K562 (cell line): ENCODE measurements at regions not wholly inside any gene's neighbourhood (a gene's known extent, or its start where the extent isn't known, plus 50 kb on each side); places are given as distances from the start of the nearest gene placed in this dataset.

ENCODE experiments used
- JUND ChIP-seq, 2 experiments: IDR thresholded peaks; 2 replicates in 1 of 2; 3 replicates in 1 of 2; pipeline ENCODE4 v1.6.1; 2011; ENCODE audit warnings: borderline replicate concordance in 2 of 2, low read depth in 2 of 2, low read length in 2 of 2, improper control_type of control experiment in 1 of 2, missing biosample characterization in 1 of 2, missing genetic modification characterization in 1 of 2, missing genetic modification reagents in 1 of 2
- MCM7 ChIP-seq, 2 experiments: fragments of 450-650 bp; IDR thresholded peaks; 2 replicates each; pipeline ENCODE4 v1.6.1; 2016 to 2018
- NR2C1 ChIP-seq, 2 experiments: fragments of 450-650 bp; IDR thresholded peaks; 2 replicates each; pipeline ENCODE4 v1.6.1; 2017; ENCODE audit warnings: mild to moderate bottlenecking in 2 of 2, antibody characterized with exemption in 1 of 2, inconsistent platforms in 1 of 2, missing compliant biosample characterization in 1 of 2, missing genetic modification characterization in 1 of 2
- SNAPC5 ChIP-seq: fragments of 250-450 bp; sonication (Bioruptor Pico); IDR thresholded peaks from 2 replicates; pipeline ENCODE4 v1.8.0; 2021; ENCODE audit warnings: moderate library complexity, mild to moderate bottlenecking, inconsistent platforms
- ZNF146 ChIP-seq: IDR thresholded peaks from one replicate; pipeline ENCODE4 v1.6.1; 2018; ENCODE audit warnings: missing compliant biosample characterization; ENCODE audit not compliant: unreplicated experiment

- TF ChIP-seq ZNF146 (CRISPR knock-in tag) (no peak), MCM7 (IDR thresholded peaks at IDR 0.05) (no peak), NR2C1 (IDR thresholded peaks at IDR 0.05) (no peak), NR2C1 (tag; IDR thresholded peaks at IDR 0.05) (no peak), SNAPC5 (no peak), JUND (IDR thresholded peaks at IDR 0.05; ENCODE audit: borderline replicate concordance, low read depth, low read length) (no peak), JUND (tag; IDR thresholded peaks at IDR 0.05; ENCODE audit: borderline replicate concordance, low read depth, low read length) (no peak)
These were observed 297.3 kb downstream of the MTX2 start for GRCh38 chr2:176566496-176566895.
